HG03558 (cell line): ENCODE measurements at regions not wholly inside any gene's neighbourhood (a gene's known extent, or its start where the extent isn't known, plus 50 kb on each side); places are given as distances from the start of the nearest gene placed in this dataset.

Experiments
- ATAC-seq: cut with Tn5 transposase; IDR thresholded peaks from one replicate; pipeline ENCODE4 v1.9.1; 2021; ENCODE audit warnings: moderate number of reproducible peaks; ENCODE audit not compliant: unreplicated experiment; ENCODE audit errors: extremely low read depth

GRCh38 chr20:50297498-50298376 lies 107.1 kb downstream of the CEBPB start:
- ATAC-seq: no peak

DNA sequence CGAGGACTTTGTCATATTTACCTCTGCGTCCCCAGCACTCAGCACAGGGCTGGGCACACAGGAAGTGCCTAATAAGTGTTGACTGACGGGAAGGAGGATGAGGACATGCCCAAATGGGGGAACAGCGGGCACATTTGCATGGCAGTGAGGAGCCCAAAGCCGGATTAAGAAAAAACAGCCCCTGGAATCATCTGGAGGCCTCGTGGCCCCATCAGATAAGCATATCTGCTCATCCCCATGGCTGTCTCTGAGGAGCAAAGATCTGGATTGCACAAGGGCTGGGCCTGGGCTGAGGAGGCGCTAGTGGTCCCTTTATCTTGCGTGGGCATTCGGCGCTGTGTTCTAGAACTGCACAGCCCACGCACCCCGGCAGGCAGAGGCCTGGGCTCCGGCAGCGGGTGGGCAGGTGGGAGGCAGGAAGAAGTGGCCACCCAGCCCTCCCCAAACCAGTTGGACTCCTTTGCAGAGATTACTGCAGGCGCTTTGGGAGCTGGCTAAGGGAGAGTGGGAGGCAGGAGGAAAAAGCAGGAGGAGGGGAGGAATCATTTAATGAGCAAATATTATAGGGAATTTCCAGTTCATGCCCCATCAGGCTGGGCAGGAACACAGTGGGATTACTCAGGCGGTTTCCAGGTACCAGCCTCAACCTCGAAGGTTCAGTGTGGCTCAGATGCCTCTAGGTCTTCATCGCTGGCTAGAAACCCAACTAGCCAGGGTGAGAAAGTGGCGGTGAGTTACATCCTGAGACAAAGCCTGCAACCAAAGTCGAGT lies 108.1 kb downstream of the CEBPB start:
- no peak for ATAC-seq

- no peak for ATAC-seq
Observed at GRCh38 chr20:50299325-50299629, 108.6 kb downstream of the CEBPB start.

DNA sequence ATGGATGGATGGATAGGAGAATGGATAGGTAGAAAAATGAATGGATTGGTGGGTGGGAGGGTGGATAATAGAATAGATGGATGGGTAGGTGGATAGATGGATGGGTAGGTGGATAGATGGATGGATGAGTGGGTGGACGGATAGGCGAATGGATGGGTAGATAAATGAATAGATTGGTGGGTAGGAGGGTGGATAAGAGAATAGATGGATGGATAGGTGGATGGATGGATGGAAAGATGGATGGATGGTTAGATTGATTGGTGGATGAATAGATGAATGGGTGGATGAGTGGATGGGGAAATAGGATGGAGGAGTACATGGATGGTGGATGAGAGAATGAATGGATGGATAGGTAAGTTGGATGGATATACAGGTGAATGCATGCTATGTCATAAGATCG lies 110.5 kb downstream of the CEBPB start:
- ATAC-seq: no peak

DNA sequence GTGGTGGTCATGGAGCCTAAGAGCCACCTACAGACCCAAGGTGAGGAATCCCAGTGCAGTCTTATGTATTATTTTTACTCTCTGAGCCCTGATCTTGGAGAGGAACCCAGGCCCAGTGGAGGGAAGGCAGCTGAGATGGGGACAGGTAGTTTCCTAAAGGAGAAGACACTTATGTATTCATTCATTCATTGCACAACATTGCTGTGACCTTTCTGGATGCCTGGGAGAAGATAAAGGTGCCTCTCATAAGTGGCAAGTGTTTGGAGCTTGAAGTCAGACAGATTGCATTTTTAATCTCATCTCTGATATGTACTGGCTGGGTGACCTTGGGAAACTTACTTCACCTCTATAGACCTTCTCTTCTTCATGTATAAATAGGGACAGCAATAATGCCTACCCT lies 111.1 kb downstream of the CEBPB start:
- no peak for ATAC-seq

- ATAC-seq: no peak
Observed at GRCh38 chr20:50302341-50303057, 111.9 kb downstream of the CEBPB start.

GRCh38 chr20:50303573-50304500 lies 113.2 kb downstream of the CEBPB start:
- ATAC-seq: no peak

- no peak for ATAC-seq
Observed at GRCh38 chr20:50304501-50304856, 113.8 kb downstream of the CEBPB start.

DNA sequence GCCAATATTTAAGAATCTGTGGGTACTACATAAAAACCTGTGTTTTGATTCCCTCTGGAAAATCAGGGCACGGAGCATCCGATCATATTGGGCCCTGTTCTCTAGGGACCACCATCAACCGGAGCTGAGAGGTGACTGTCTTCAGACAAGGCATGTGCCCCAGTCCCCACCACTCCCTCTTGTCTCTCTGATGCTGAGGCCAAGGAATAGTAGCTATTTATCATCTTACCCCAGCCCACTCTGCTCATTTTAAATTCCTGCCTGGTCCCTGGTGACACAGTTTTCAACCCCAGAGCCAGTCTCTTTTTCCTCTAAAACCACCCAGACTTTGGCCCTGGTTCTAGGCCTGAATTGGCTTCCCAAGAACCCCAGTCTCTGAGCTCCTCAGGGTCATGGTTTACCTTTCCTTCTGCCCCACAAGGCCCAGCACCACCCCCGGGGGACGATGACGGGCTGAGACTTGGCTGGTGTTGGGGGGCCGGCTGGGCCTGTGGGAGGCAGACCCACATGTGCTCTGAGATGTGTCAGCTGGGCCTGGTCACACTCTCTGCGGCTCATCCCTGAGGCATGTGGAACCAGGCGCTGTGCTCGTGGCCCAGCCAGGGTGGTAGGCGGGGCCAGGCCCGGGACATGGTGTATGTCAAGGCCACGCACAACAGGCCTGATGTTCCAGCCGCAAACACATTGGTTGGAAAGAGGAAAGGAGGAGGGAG lies 114.4 kb downstream of the CEBPB start:
- ATAC-seq: no peak

DNA sequence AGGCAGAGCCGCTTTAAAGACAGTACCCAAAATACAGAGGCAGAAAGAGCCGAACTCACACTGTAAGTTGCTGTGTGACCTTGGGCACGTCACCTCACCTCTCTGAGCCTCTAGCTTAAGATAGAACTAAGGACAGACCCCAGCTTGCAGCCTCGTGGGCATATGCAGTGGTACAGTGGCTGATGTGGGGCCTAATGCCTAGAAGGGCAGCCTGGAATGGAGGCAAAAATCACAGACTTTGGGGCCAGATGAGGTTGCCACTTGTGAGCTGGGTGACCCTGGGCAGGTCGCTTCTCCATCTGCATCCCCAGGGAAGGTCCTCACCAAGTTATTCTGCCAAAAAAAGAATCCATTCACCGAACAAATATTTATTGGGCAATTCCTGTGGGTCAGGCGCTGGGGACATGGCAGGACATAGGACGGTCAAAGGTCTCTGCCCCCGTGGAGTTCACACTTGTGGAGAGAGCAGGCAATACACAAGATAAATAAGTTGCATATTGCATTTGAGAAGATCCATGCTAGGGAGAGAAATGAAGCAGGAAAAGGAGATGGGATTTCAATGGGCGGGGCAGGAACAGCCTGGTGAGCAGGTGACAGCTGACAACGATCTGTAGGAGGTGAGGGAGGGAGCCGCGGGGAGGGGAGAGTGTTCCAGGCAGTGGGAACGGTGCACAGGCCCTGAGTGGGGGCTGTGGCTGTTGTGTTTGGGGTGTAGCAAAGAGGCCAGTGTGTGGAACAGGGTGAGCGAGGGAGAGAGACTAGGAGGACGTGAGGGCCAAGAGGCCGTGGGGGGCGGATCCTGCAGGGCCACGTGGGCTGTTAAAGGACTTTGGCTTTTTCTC lies 115.2 kb downstream of the CEBPB start:
- no peak for ATAC-seq

DNA sequence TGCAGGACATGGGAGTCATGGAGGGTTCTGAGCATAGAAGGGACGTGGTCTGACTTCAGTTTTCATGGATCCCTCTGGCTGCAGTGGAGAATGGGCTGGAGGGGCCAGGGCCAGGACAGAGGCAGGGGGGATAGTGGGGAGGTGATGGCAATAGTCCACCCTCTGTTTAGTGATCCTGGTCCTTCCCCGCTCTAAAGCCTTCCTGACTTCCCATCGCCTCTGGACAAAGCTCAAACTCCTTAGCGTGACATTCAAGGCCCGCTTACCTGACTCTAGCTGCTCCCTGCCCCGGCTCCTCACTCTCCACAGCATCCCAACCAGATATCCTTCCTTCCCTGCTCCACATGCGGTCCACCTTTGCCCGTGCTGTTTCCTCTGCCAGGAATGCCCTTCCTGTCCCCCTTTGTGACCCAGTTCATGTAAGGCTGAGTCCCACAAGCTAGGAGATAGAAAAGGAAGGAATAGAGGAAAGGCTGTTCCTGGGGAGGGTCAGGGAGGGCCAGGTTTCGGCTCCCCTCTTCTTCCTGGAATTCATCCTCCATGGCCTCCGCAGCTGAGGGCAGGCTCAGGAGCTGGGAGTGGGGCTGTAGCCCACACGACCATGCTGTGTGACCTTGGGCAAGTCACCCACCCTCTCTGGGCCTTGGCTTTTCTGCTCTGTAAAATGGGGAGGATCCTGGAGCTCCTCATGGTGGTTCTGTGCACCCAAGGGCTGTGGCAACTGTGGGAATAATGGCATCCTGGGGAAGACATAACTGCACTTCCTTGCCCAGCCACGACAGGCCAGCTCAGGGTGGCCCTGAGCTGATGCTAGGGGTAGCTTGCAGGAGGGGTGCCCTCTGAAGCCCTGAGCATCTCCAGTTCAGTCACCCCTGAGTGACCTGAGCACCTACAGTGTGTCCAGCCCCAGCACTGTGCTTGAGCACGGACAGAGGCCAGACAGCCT lies 116.1 kb downstream of the CEBPB start:
- no peak for ATAC-seq

DNA sequence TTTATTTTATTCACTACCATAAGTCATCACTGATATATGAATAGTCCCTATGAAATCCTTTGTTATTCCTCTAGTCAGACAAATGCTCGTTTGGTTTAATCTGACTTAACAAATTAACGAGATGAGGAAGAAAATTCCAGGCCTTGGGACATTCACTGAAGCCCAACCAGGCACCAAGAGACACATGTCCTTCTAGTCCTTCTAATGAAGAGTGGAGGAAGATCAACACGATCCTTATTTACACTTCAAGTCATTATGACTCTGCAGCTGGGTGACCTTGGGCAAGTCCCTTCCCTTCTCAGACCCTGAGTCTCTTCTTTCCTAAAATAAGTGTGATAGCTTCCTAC lies 117.5 kb downstream of the CEBPB start:
- no peak for ATAC-seq

GRCh38 chr20:50308513-50309279 lies 118.1 kb downstream of the CEBPB start:
- no peak for ATAC-seq

GRCh38 chr20:50309280-50309763 lies 118.7 kb downstream of the CEBPB start:
- no peak for ATAC-seq

GRCh38 chr20:50309764-50310672 lies 119.4 kb downstream of the CEBPB start:
- no peak for ATAC-seq

DNA sequence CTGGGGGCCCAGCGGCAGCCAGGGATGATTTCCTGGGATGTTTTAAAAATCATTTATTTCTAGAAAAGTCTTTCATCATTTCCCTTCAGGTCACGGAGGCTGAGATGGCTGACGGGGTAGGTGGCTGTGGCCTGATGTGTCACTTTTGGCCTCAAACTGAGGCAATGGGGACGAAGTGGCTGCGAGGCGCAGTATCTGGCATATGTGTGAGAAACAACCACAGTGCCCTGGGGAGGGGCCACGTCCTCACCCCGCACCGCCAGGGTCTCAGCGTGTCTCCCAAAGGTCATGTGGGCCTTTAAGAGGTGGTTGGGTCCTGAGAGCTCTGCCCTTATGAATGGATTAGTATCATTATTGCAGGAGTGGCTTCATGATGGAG lies 120.0 kb downstream of the CEBPB start:
- no peak for ATAC-seq
